ENCODE measurements at regions not wholly inside any gene's neighbourhood (a gene's known extent, or its start where the extent isn't known, plus 50 kb on each side); places are given as distances from the start of the nearest gene placed in this dataset.

DNA sequence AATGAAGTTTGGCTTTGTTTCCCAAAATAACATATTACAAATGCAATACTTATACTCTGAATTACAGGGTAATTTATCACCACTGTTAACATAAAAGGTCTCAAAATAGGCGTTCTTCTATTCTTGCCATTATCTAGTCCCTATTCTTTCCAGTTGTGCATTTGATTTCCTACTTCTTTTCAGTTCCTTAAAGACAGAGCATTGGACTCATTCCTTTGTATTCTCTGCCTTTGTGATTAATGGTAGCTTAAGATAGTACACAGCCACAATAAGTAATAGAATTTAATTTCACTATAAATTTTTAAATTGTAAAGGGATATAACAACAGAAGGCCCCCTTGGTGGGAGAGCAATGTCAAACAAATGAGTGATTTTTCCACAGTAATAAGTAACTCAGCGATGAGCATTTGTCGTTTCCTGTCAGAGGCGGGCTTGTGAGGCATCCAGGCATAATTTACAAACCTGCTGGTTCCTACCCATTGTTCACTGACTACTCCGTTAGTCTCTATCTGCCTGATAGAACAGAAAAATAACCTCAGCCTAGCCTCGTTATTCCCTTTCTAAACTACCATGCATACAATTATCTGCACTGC is 456.6 kb upstream of the REG3G start:
- TF ChIP-seq POLR2A (IDR thresholded peaks at IDR 0.05), result no peak
- TF ChIP-seq, protein P1, sequence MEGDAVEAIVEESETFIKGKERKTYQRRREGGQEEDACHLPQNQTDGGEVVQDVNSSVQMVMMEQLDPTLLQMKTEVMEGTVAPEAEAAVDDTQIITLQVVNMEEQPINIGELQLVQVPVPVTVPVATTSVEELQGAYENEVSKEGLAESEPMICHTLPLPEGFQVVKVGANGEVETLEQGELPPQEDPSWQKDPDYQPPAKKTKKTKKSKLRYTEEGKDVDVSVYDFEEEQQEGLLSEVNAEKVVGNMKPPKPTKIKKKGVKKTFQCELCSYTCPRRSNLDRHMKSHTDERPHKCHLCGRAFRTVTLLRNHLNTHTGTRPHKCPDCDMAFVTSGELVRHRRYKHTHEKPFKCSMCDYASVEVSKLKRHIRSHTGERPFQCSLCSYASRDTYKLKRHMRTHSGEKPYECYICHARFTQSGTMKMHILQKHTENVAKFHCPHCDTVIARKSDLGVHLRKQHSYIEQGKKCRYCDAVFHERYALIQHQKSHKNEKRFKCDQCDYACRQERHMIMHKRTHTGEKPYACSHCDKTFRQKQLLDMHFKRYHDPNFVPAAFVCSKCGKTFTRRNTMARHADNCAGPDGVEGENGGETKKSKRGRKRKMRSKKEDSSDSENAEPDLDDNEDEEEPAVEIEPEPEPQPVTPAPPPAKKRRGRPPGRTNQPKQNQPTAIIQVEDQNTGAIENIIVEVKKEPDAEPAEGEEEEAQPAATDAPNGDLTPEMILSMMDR (IDR thresholded peaks at IDR 0.05), result no peak

Data from transverse colon (tissue), 3 donors.